Pancreas (tissue), 10 donors: ENCODE measurements at regions not wholly inside any gene's neighbourhood (a gene's known extent, or its start where the extent isn't known, plus 50 kb on each side); places are given as distances from the start of the nearest gene placed in this dataset.
"Not testable (repeated sequence)": the region's sequence is repeated elsewhere in the genome, so short reads cannot be mapped to it uniquely, and the experiment has no call there.

Source experiments
- ATAC-seq, 4 donors: fragments of 200-7000 bp; cut with Tn5 transposase; one replicate each; pipeline versions ENCODE4 v1.8.0 to v1.9.1; 2020; ENCODE audit warnings: mild to moderate bottlenecking in 4 of 4, moderate library complexity in 4 of 4
- DNase-seq, 6 donors: peaks; one replicate each; pipeline ENCODE4 v3.0.0-alpha.2; 2020
- FAIRE-seq: peaks from 2 replicates; lab custom pipeline; 2012; peaks lifted over from hg19 to GRCh38; lab: Jason Lieb, UNC
- H3K27ac ChIP-seq, 4 donors: fragments of 200-600 bp; sonication (generic); 1 replicate in 3 of 4; 2 replicates in 1 of 4; pipeline versions ENCODE4 v1.5.0 to v1.8.0; 2020
- H3K27me3 ChIP-seq, 4 donors: fragments of 200-600 bp; one replicate each; pipeline ENCODE4 v1.8.0; 2021
- H3K36me3 ChIP-seq, 3 donors: fragments of 200-600 bp; sonication (generic) in 1 of 3; one replicate each; pipeline versions ENCODE4 v1.5.0 to v1.8.0; 2020 to 2021
- H3K4me1 ChIP-seq, 3 donors: fragments of 200-600 bp; one replicate each; pipeline ENCODE4 v1.8.0; 2021
- H3K4me3 ChIP-seq, 4 donors: fragments of 200-600 bp; sonication (generic) in 2 of 4; one replicate each; pipeline versions ENCODE4 v1.5.0 to v1.8.0; 2020 to 2021
- H3K9me3 ChIP-seq, 4 donors: fragments of 200-600 bp; one replicate each; pipeline ENCODE4 v1.8.0; 2021
- WGBS, 2 donors: extraction: QIAGEN DNeasy Blood & Tissue Kit; methylation state at CpG; one replicate each; pipeline ENCODE4 v1.1.7; 2013; 5-methylcytosine and 5-hydroxymethylcytosine counted together
- intact Hi-C, 3 donors: fragments of 100-400 bp; cut with DNase I; formaldehyde crosslinking; loops; one replicate each; pipeline versions ENCODE4 v1.11.1 to v1.14.2; 2022
- TF ChIP-seq, protein P1 (sequence below), 4 donors: fragments of 200-600 bp; sonication (generic) in 3 of 4; IDR thresholded peaks; one replicate each; pipeline versions ENCODE4 v1.5.0 to v1.8.0; 2021; ENCODE audit warnings: antibody characterized with exemption in 4 of 4
- donor health status: healthy with polysubstance abuse.
- donor health status: DM: no; HTN: no; CAD: no; lungs with moderate emphysema.
- donor health status: DM: no; HTN: no; CAD: no.
- donor health status: control.
- donor health status: control.
- donor health status: Bipolar disorder and iron deficiency.
- donor health status: DM: yes; HTN: yes; CAD: no.
- donor health status: DM: no; HTN: no; CAD: no.
- donor health status: DM: no; HTN: no; CAD: no.
- donor health status: DM: yes; HTN: yes; CAD: no.

DNA sequence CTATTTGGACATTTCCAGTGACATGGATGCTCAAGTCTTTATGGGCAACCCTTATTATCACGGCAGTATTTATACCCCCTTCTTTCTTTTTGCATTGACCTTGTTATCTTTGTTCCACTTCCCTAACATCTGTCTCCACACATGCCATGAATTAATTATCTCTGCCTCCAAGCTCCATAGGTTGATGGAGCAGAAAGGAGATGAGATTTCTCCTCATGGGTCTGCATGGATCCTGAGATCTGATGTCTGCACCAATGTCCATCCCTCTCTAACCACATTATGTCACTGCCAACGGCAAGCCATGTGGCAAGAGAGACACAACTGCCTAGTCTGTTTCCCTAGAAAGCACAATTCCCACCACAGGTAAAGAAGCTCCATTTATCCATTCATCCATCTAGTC, 416.8 kb upstream of the ASIC2 start:
- WGBS, 2 donors = 48 to 50% methylated on average over 2 of the region's 2 CpGs
- Histone ChIP-seq H3K27me3 (no peaks in the 10 kb centered on the region), H3K27ac (no peak overlapping the region), H3K36me3 (no peaks in the 10 kb centered on the region), H3K4me3 (no peak overlapping the region), H3K4me1 (no peaks in the 10 kb centered on the region), H3K9me3 (no peaks in the 10 kb centered on the region)
- DNase-seq = no peak
- FAIRE-seq = no peak
- intact Hi-C loops = no loop called here
- ATAC-seq = no peak
- TF ChIP-seq, protein P1, sequence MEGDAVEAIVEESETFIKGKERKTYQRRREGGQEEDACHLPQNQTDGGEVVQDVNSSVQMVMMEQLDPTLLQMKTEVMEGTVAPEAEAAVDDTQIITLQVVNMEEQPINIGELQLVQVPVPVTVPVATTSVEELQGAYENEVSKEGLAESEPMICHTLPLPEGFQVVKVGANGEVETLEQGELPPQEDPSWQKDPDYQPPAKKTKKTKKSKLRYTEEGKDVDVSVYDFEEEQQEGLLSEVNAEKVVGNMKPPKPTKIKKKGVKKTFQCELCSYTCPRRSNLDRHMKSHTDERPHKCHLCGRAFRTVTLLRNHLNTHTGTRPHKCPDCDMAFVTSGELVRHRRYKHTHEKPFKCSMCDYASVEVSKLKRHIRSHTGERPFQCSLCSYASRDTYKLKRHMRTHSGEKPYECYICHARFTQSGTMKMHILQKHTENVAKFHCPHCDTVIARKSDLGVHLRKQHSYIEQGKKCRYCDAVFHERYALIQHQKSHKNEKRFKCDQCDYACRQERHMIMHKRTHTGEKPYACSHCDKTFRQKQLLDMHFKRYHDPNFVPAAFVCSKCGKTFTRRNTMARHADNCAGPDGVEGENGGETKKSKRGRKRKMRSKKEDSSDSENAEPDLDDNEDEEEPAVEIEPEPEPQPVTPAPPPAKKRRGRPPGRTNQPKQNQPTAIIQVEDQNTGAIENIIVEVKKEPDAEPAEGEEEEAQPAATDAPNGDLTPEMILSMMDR (IDR thresholded peaks at IDR 0.05) = no peak

DNA sequence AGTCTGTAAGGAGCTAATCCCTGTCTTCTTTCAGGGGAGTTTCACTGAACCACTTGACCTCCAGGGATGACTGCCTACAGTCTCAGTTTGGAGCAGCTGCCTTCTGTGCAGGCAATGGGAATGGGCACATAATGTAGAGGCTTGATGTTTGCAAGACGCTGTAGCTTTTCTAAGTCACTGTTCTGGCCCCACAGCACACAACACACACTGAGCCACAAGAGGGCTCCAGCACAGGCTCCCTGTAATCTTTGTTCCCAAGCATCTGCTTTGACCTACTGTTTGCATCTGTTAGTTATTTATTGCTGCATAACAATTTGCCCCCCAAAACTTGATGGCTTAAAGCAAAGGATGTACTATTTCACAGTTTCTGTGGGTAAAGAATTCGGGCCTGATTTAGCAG, 419.0 kb upstream of the ASIC2 start:
- 40 to 49% methylated on average over 2 of the region's 2 CpGs for WGBS, 2 donors

GRCh38 chr17:33716957-33717356, 423.9 kb upstream of the ASIC2 start:
- no peak overlapping the region for H3K27ac ChIP-seq
- no peaks in the 10 kb centered on the region for H3K9me3 ChIP-seq
- intact Hi-C loops = no loop called here
- no peak for FAIRE-seq
- no peaks in the 10 kb centered on the region for H3K27me3 ChIP-seq
- no peaks in the 10 kb centered on the region for H3K4me1 ChIP-seq
- no peak for ATAC-seq
- WGBS, 2 donors = 62 to 70% methylated on average over 2 of the region's 2 CpGs
- no peaks in the 10 kb centered on the region for H3K36me3 ChIP-seq
- TF ChIP-seq, protein P1 (IDR thresholded peaks at IDR 0.05) = no peak
- no peak overlapping the region for H3K4me3 ChIP-seq
- no peak for DNase-seq

More for the DNA sequence above, 419.0 kb upstream of the ASIC2 start:
- no peaks in the 10 kb centered on the region for H3K4me1 ChIP-seq
- FAIRE-seq (no peak), ATAC-seq (no peak), DNase-seq (no peak)
- H3K4me3 ChIP-seq = no peak overlapping the region
- TF ChIP-seq, protein P1 (IDR thresholded peaks at IDR 0.05) = no peak
- intact Hi-C loops = no loop called here
- no peaks in the 10 kb centered on the region for H3K27me3 ChIP-seq
- no peaks in the 10 kb centered on the region for H3K9me3 ChIP-seq
- no peak overlapping the region for H3K27ac ChIP-seq
- no peaks in the 10 kb centered on the region for H3K36me3 ChIP-seq

DNA sequence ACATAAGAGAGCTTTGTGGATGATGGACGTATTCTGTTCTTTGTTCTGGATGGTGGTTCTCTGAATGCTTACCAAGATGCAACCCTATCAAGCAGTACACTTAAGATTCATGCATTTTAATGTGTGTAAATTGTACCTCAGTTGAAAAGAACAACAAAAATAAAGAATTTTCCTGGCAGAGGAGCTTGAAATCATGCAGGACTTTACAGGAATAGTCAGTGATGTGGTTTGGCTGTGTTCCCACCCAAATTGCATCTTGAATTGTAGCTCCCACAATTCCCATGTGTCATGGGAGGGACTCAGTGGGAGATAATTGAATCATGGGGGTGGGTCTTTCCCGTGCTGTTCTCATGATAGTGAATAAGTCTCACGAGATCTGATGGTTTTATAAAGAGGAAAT, 430.6 kb upstream of the ASIC2 start:
- H3K9me3 ChIP-seq, H3K4me1 ChIP-seq, H3K27me3 ChIP-seq, H3K27ac ChIP-seq, DNase-seq, H3K36me3 ChIP-seq, H3K4me3 ChIP-seq, intact Hi-C loops, FAIRE-seq, ATAC-seq: not testable (repeated sequence)
- 33 to 50% methylated on average over 3 of the region's 3 CpGs for WGBS, 2 donors

DNA sequence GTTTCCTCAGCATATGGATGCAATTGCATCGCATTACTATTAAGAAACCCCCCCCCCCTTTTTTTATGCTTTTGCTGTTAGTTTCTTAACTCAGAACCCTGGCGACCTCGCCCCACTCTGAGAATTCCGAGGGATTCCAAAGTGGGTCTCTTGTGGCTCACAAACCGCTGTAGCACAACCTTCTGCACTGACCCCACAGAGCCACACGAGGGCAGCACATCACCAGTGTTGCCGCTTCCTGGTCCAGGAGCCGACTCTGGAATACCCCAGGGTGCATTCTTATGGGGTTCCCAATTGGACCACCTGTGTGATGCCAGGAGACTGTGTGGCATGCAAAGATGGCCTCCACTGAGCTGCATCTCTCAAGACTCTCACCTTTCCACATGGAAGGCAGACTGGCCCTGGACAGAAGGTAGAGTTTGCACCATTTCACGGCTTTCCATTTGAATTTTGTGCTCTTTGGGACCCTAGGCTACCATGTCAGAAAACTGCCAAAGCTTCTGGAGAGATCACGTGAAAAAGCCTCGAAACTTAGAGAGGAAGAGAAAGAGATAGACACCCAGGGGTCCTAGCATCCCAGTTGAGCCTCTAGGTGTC, 432.7 kb upstream of the ASIC2 start:
- no peak overlapping the region for H3K4me3 ChIP-seq
- H3K27ac ChIP-seq = no peak overlapping the region
- no peaks in the 10 kb centered on the region for H3K9me3 ChIP-seq
- 16 to 20% methylated on average over 11 of the region's 11 CpGs for WGBS, 2 donors
- TF ChIP-seq, protein P1 (IDR thresholded peaks at IDR 0.05) = peak; percentile 20 to 52 (median 38)
- peak in 3 of 4 donors; percentile 57 to 78 (median 67) for ATAC-seq
- H3K27me3 ChIP-seq = no peaks in the 10 kb centered on the region
- H3K4me1 ChIP-seq = no peaks in the 10 kb centered on the region
- intact Hi-C loops = no loop called here
- no peak for FAIRE-seq
- DNase-seq = peak in 5 of 6 donors; percentile 16 to 79 (median 51)
- no peaks in the 10 kb centered on the region for H3K36me3 ChIP-seq
